RWPE2 (cell line): ENCODE measurements at regions not wholly inside any gene's neighbourhood (a gene's known extent, or its start where the extent isn't known, plus 50 kb on each side); places are given as distances from the start of the nearest gene placed in this dataset.
"Not testable (repeated sequence)": the region's sequence is repeated elsewhere in the genome, so short reads cannot be mapped to it uniquely, and the experiment has no call there.

Experiments used
- ATAC-seq: fragments of 200-7000 bp; cut with Tn5 transposase; 3 replicates; pipeline ENCODE4 v1.9.1; 2021; ENCODE audit warnings: low read depth
- DNase-seq: peaks from one replicate; pipeline ENCODE4 v3.0.0-alpha.2; 2020; ENCODE audit warnings: low spot score
- H3K27ac ChIP-seq: fragments of 450-650 bp; 2 replicates; pipeline ENCODE4 v1.5.1; 2017; ENCODE audit warnings: mild to moderate bottlenecking; ENCODE audit not compliant: poor library complexity, severe bottlenecking
- H3K27me3 ChIP-seq: fragments of 250-450 bp; sonication (Bioruptor Pico); 2 replicates; pipeline ENCODE4 v1.5.1; 2021; ENCODE audit warnings: mild to moderate bottlenecking, moderate library complexity; ENCODE audit not compliant: insufficient read depth, poor library complexity, severe bottlenecking
- H3K36me3 ChIP-seq: fragments of 250-450 bp; sonication (Bioruptor Pico); 2 replicates; pipeline ENCODE4 v1.5.1; 2020; ENCODE audit warnings: low read depth, mild to moderate bottlenecking, moderate library complexity
- H3K4me1 ChIP-seq: fragments of 250-450 bp; sonication (Bioruptor Pico); 2 replicates; pipeline ENCODE4 v1.5.1; 2021; ENCODE audit warnings: mild to moderate bottlenecking, moderate library complexity; ENCODE audit not compliant: insufficient read depth, poor library complexity, severe bottlenecking
- H3K4me3 ChIP-seq: fragments of 250-450 bp; sonication (Bioruptor Pico); 2 replicates; pipeline ENCODE4 v1.5.1; 2021; ENCODE audit warnings: mild to moderate bottlenecking, moderate library complexity; ENCODE audit not compliant: severe bottlenecking
- H3K9me3 ChIP-seq: fragments of 250-450 bp; sonication (Bioruptor Pico); 2 replicates; pipeline ENCODE4 v1.5.1; 2021; ENCODE audit warnings: mild to moderate bottlenecking, moderate library complexity; ENCODE audit not compliant: severe bottlenecking
- TF ChIP-seq, protein P1 (sequence below): fragments of 450-650 bp; IDR thresholded peaks from one replicate; pipeline ENCODE4 v1.5.1; 2017; ENCODE audit warnings: mild to moderate bottlenecking, moderate library complexity; ENCODE audit not compliant: poor library complexity, severe bottlenecking

DNA sequence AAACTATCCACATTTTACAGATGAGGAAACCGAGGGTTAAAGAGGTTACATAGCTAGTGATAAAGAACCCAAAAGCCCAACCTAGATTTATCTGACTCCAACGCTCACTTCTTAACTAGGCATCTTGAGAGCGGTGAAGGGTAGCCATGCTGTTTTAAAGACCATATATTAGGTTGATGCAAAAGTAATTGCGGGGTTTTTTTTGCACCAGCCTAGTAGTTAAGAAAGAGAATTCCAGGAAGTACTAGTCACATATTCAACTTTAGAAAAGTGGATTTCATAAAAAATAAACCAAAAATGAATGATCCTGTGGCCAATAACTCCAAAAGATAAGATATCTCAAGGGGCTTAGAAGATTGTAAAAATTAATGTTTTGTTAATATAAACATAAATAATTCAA lies 162.1 kb downstream of the GLUL start:
- Histone ChIP-seq H3K4me1 (peaks cover 7% of the 10 kb centered on the region), H3K4me3 (no peak overlapping the region), H3K27ac (no peak overlapping the region), H3K36me3 (no peaks in the 10 kb centered on the region), H3K9me3 (no peaks in the 10 kb centered on the region), H3K27me3 (no peaks in the 10 kb centered on the region)
- DNase-seq, result no peak
- no peak for ATAC-seq
- TF ChIP-seq, protein P1, sequence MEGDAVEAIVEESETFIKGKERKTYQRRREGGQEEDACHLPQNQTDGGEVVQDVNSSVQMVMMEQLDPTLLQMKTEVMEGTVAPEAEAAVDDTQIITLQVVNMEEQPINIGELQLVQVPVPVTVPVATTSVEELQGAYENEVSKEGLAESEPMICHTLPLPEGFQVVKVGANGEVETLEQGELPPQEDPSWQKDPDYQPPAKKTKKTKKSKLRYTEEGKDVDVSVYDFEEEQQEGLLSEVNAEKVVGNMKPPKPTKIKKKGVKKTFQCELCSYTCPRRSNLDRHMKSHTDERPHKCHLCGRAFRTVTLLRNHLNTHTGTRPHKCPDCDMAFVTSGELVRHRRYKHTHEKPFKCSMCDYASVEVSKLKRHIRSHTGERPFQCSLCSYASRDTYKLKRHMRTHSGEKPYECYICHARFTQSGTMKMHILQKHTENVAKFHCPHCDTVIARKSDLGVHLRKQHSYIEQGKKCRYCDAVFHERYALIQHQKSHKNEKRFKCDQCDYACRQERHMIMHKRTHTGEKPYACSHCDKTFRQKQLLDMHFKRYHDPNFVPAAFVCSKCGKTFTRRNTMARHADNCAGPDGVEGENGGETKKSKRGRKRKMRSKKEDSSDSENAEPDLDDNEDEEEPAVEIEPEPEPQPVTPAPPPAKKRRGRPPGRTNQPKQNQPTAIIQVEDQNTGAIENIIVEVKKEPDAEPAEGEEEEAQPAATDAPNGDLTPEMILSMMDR, result no peak

DNA sequence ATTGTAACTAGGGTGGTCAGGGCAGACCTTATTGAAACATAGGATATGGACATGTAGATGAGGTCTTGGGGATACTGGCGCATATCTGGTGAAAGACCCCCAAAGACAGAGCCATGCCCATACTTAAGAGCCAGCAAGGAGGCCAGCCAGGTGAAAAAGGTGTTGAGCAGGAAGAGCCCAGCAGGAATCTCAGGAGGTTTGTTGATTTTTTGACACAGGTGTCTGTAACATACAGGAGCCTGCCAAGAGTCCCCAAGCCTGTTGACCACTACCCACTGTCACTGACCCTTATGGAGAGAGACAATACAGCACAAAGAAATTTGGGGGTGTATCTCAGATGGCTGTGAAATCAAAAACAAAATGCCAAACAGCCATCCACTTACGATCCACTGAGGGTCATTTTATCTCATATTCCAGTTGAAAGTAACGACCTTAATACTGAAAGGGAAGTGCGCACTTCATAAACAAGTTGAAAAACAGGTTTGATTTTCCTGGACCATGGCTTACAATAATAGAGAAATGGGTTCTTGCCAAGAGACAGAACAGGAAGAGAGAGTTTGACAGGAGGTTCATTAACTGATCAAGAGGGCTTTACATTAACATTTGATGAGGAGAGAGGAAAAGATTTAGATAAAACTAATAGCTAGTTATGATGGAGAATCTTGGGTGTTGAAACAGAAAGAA lies 163.6 kb downstream of the GLUL start:
- Histone ChIP-seq H3K9me3 (no peaks in the 10 kb centered on the region), H3K27me3 (no peaks in the 10 kb centered on the region), H3K27ac (no peak overlapping the region), H3K36me3 (no peaks in the 10 kb centered on the region), H3K4me1 (peaks cover 7% of the 10 kb centered on the region), H3K4me3 (no peak overlapping the region)
- ATAC-seq, result no peak
- no peak for DNase-seq
- TF ChIP-seq, protein P1, result no peak

DNA sequence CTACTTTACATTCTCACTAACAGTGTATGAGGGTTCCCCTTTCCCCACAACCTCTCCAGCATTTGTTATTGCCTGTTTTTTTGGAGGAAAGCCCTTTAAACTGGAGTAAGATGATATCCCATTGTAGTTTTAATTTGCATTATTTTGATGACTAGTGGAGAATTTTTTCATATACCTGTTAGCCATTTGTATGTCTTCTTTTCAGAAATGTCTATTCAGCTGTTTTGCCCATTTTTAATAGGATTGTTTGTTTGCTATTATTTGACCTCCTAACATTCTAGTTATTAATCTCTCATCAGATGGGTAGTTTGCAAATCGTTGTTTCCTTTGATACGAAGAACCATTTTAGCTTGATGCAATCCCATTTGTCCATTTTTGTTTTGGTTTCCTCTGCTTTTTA lies 165.0 kb downstream of the GLUL start:
- Histone ChIP-seq H3K9me3 (no peaks in the 10 kb centered on the region), H3K27ac (no peak overlapping the region), H3K27me3 (no peaks in the 10 kb centered on the region), H3K36me3 (no peaks in the 10 kb centered on the region), H3K4me3 (no peak overlapping the region), H3K4me1 (peaks cover 7% of the 10 kb centered on the region)
- TF ChIP-seq, protein P1, result no peak
- no peak for ATAC-seq
- DNase-seq, result no peak

DNA sequence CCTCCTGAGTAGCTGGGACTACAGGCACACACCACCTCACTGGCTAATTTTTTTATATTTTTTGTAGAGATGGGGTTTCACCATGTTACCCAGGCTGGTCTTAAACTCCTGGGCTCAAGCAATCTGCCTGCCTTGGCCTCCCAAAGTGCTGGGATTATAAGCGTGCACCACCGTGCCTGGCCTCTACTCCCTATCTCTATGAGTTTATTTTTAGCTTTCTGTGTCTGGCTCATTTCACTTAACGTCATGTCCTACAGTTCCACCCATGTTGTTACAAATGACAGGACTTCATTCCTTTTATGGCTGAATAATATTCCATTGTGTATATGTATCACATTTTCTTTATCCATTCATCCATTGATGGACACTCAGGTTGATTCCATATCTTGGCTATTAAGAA lies 164.2 kb upstream of the ZNF648 start:
- H3K9me3 ChIP-seq, DNase-seq, H3K27ac ChIP-seq, ATAC-seq, H3K36me3 ChIP-seq, H3K27me3 ChIP-seq, H3K4me3 ChIP-seq, H3K4me1 ChIP-seq: not testable (repeated sequence)

DNA sequence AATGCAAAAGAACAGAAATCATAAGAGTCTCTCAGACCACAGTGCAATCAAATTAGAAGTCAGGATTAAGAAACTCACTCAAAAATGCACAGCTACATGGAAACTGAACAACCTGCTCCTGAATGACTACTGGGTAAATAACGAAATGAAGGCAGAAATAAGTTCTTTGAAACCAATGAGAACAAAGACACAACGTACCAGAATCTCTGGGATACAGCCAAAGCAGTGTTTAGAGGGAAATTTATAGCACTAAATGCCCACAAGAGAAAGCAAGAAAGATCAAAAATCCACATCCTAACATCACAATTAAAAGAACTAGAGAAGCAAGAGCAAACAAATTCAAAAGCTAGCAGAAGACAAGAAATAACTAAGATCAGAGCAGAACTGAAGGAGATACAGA lies 160.5 kb upstream of the ZNF648 start:
- not testable (repeated sequence) for ATAC-seq, H3K27ac ChIP-seq, H3K9me3 ChIP-seq, H3K36me3 ChIP-seq, DNase-seq, H3K27me3 ChIP-seq, H3K4me3 ChIP-seq
- peaks cover 16% of the 10 kb centered on the region for H3K4me1 ChIP-seq

GRCh38 chr1:182221367-182221766 lies 159.9 kb upstream of the ZNF648 start:
- not testable (repeated sequence) for H3K27me3 ChIP-seq, ATAC-seq, H3K9me3 ChIP-seq, H3K36me3 ChIP-seq, H3K27ac ChIP-seq, H3K4me3 ChIP-seq, DNase-seq
- H3K4me1 ChIP-seq, result peaks cover 22% of the 10 kb centered on the region
